ENCODE measurements at regions not wholly inside any gene's neighbourhood (a gene's known extent, or its start where the extent isn't known, plus 50 kb on each side); places are given as distances from the start of the nearest gene placed in this dataset.

- intact Hi-C loops (cut with micrococcal nuclease; ENCODE audit: unreplicated experiment), result no loop called here
These were observed 66.4 kb upstream of the CHD2 start for GRCh38 chr15:92833493-92834271.

GRCh38 chr15:92839696-92840095 is 60.4 kb upstream of the CHD2 start:
- Mint-ChIP-seq H3K27me3 (ENCODE audit: unreplicated experiment) (no peaks in the 10 kb centered on the region), H3K4me1 (ENCODE audit: low read depth, unreplicated experiment) (peaks cover 15% of the 10 kb centered on the region), H3K9me3 (ENCODE audit: low read depth, unreplicated experiment) (no peaks in the 10 kb centered on the region), H3K4me3 (ENCODE audit: low read depth, unreplicated experiment) (no peak overlapping the region), H3K27ac (ENCODE audit: unreplicated experiment) (no peak overlapping the region), H3K36me3 (ENCODE audit: insufficient read depth, unreplicated experiment) (peaks cover 4% of the 10 kb centered on the region)
- TF ChIP-seq CTCF (IDR thresholded peaks at IDR 0.05; ENCODE audit: unreplicated experiment), result no peak
- no peak for DNase-seq
- CTCF ChIA-PET, result interaction anchor here (0.9 kb wide), 1 partner anchor 35 kb away, joined by 4 read pairs; no protein-coding TSS in a partner anchor
- intact Hi-C loops (cut with micrococcal nuclease; ENCODE audit: unreplicated experiment), result no loop called here
- no TSS peak for BruUV-seq (replicated peaks)

More at GRCh38 chr15:92833493-92834271, 66.4 kb upstream of the CHD2 start:
- no peak for TF ChIP-seq CTCF (IDR thresholded peaks at IDR 0.05; ENCODE audit: unreplicated experiment)
- CTCF ChIA-PET, result interaction anchor here (2.1 kb wide), 1 partner anchor 73 kb away, joined by 5 read pairs; no protein-coding TSS in a partner anchor
- H3K4me1 Mint-ChIP-seq (ENCODE audit: low read depth, unreplicated experiment), result peaks cover 32% of the 10 kb centered on the region
- BruUV-seq (replicated peaks), result no TSS peak
- DNase-seq, result no peak
- no peaks in the 10 kb centered on the region for H3K9me3 Mint-ChIP-seq (ENCODE audit: low read depth, unreplicated experiment)
- peak overlapping the region; percentile 99 for H3K27ac Mint-ChIP-seq (ENCODE audit: unreplicated experiment)
- H3K27me3 Mint-ChIP-seq (ENCODE audit: unreplicated experiment), result no peaks in the 10 kb centered on the region
- no peak overlapping the region for H3K4me3 Mint-ChIP-seq (ENCODE audit: low read depth, unreplicated experiment)
- peaks cover 24% of the 10 kb centered on the region for H3K36me3 Mint-ChIP-seq (ENCODE audit: insufficient read depth, unreplicated experiment)

GRCh38 chr15:92840149-92840548 is 60.0 kb upstream of the CHD2 start:
- no peak overlapping the region for H3K27ac Mint-ChIP-seq (ENCODE audit: unreplicated experiment)
- CTCF ChIA-PET, result interaction anchor here (0.7 kb wide), 1 partner anchor 43 kb away, joined by 3 read pairs; no protein-coding TSS in a partner anchor
- no peaks in the 10 kb centered on the region for H3K27me3 Mint-ChIP-seq (ENCODE audit: unreplicated experiment)
- intact Hi-C loops (cut with micrococcal nuclease; ENCODE audit: unreplicated experiment), result no loop called here
- H3K4me3 Mint-ChIP-seq (ENCODE audit: low read depth, unreplicated experiment), result no peak overlapping the region
- no peak for TF ChIP-seq CTCF (IDR thresholded peaks at IDR 0.05; ENCODE audit: unreplicated experiment)
- H3K36me3 Mint-ChIP-seq (ENCODE audit: insufficient read depth, unreplicated experiment), result peaks cover 4% of the 10 kb centered on the region
- DNase-seq, result peak; percentile 45
- H3K9me3 Mint-ChIP-seq (ENCODE audit: low read depth, unreplicated experiment), result no peaks in the 10 kb centered on the region
- H3K4me1 Mint-ChIP-seq (ENCODE audit: low read depth, unreplicated experiment), result peaks cover 20% of the 10 kb centered on the region
- BruUV-seq (replicated peaks), result no TSS peak

GRCh38 chr15:92843326-92843725 is 56.8 kb upstream of the CHD2 start:
- no peaks in the 10 kb centered on the region for H3K27me3 Mint-ChIP-seq (ENCODE audit: unreplicated experiment)
- BruUV-seq (replicated peaks), result no TSS peak
- H3K9me3 Mint-ChIP-seq (ENCODE audit: low read depth, unreplicated experiment), result no peaks in the 10 kb centered on the region
- DNase-seq, result no peak
- H3K36me3 Mint-ChIP-seq (ENCODE audit: insufficient read depth, unreplicated experiment), result peaks cover 4% of the 10 kb centered on the region
- intact Hi-C loops (cut with micrococcal nuclease; ENCODE audit: unreplicated experiment), result no loop called here
- H3K27ac Mint-ChIP-seq (ENCODE audit: unreplicated experiment), result peak overlapping the region; percentile 87
- TF ChIP-seq CTCF (IDR thresholded peaks at IDR 0.05; ENCODE audit: unreplicated experiment), result no peak
- CTCF ChIA-PET, result no interaction called here
- H3K4me3 Mint-ChIP-seq (ENCODE audit: low read depth, unreplicated experiment), result no peak overlapping the region
- H3K4me1 Mint-ChIP-seq (ENCODE audit: low read depth, unreplicated experiment), result peaks cover 22% of the 10 kb centered on the region

Data from Calu3 (cell line).